SK-N-SH treated with all-trans-retinoic acid at 6 μM for 48 hours (cell line): ENCODE measurements at regions not wholly inside any gene's neighbourhood (a gene's known extent, or its start where the extent isn't known, plus 50 kb on each side); places are given as distances from the start of the nearest gene placed in this dataset.

ENCODE experiments used
- ATAC-seq: fragments of 200-7000 bp; cut with Tn5 transposase; 3 replicates; pipeline ENCODE4 v1.9.1; 2020; ENCODE audit warnings: mild to moderate bottlenecking, moderate library complexity
- ARNTL ChIP-seq: fragments of 450-650 bp; formaldehyde crosslinking; IDR thresholded peaks from 2 replicates; pipeline ENCODE4 v1.5.0; 2020; ENCODE audit warnings: low read depth, mild to moderate bottlenecking, moderate library complexity, borderline replicate concordance
- BACH2 ChIP-seq: fragments of 250-450 bp; sonication (Bioruptor Pico); IDR thresholded peaks from 2 replicates; pipeline ENCODE4 v1.9.0; 2021; ENCODE audit warnings: mild to moderate bottlenecking, borderline replicate concordance
- ESRRG ChIP-seq: fragments of 250-450 bp; sonication (Bioruptor Pico); IDR thresholded peaks from 2 replicates; pipeline ENCODE4 v1.6.1; 2021; ENCODE audit warnings: mild to moderate bottlenecking
- GLIS3 ChIP-seq: fragments of 250-450 bp; sonication (Bioruptor Pico); IDR thresholded peaks from 2 replicates; pipeline ENCODE4 v1.5.0; 2020; ENCODE audit warnings: mild to moderate bottlenecking, moderate library complexity
- ISL1 ChIP-seq: fragments of 250-450 bp; sonication (Bioruptor Pico); IDR thresholded peaks from 2 replicates; pipeline ENCODE4 v2.1.2; 2022; ENCODE audit warnings: mild to moderate bottlenecking, moderate library complexity
- OSR1 ChIP-seq: fragments of 250-450 bp; sonication (Bioruptor Pico); IDR thresholded peaks from 2 replicates; pipeline ENCODE4 v1.8.0; 2022; ENCODE audit warnings: moderate library complexity, mild to moderate bottlenecking, inconsistent platforms
- RARB ChIP-seq: fragments of 250-450 bp; sonication (Bioruptor Pico); IDR thresholded peaks from 2 replicates; pipeline ENCODE4 v1.8.0; 2021; ENCODE audit warnings: mild to moderate bottlenecking, moderate library complexity
- SNAI2 ChIP-seq: fragments of 250-450 bp; sonication (Bioruptor Pico); IDR thresholded peaks from 2 replicates; pipeline ENCODE4 v1.5.0; 2020; ENCODE audit warnings: mild to moderate bottlenecking, moderate library complexity
- TCF4 ChIP-seq: fragments of 250-450 bp; sonication (Bioruptor Pico); IDR thresholded peaks from 2 replicates; pipeline ENCODE4 v1.8.0; 2021; ENCODE audit warnings: mild to moderate bottlenecking, moderate library complexity, borderline replicate concordance
- TOX ChIP-seq: fragments of 250-450 bp; sonication (Bioruptor Pico); IDR thresholded peaks from 2 replicates; pipeline ENCODE4 v1.8.0; 2021; ENCODE audit warnings: mild to moderate bottlenecking, moderate library complexity, borderline replicate concordance
- ZC3H10 ChIP-seq: fragments of 250-450 bp; sonication (Bioruptor Pico); IDR thresholded peaks from 2 replicates; pipeline ENCODE4 v1.5.1; 2021; ENCODE audit warnings: mild to moderate bottlenecking, moderate library complexity
- ZFP3 ChIP-seq: fragments of 250-450 bp; sonication (Bioruptor Pico); IDR thresholded peaks from 2 replicates; pipeline ENCODE4 v1.5.0; 2020; ENCODE audit warnings: mild to moderate bottlenecking, moderate library complexity
- ZFP30 ChIP-seq: fragments of 450-650 bp; formaldehyde crosslinking; IDR thresholded peaks from 2 replicates; pipeline ENCODE4 v1.5.0; 2022; ENCODE audit warnings: mild to moderate bottlenecking, moderate library complexity
- ZNF565 ChIP-seq: fragments of 450-650 bp; formaldehyde crosslinking; conservative IDR thresholded peaks from 2 replicates; pipeline ENCODE4 v1.5.0; 2020; ENCODE audit warnings: low read depth, mild to moderate bottlenecking, moderate library complexity
- ZNF70 ChIP-seq: fragments of 450-650 bp; formaldehyde crosslinking; IDR thresholded peaks from 2 replicates; pipeline ENCODE4 v1.5.0; 2020; ENCODE audit warnings: mild to moderate bottlenecking, moderate library complexity
- ZNF8 ChIP-seq: fragments of 450-650 bp; formaldehyde crosslinking; IDR thresholded peaks from 2 replicates; pipeline ENCODE4 v1.5.0; 2020; ENCODE audit warnings: mild to moderate bottlenecking, moderate library complexity
- TF ChIP-seq, protein P1 (sequence below): fragments of 250-450 bp; sonication (Bioruptor Pico); IDR thresholded peaks from 2 replicates; pipeline ENCODE4 v1.5.1; 2021; ENCODE audit warnings: mild to moderate bottlenecking, moderate library complexity
- TF ChIP-seq, protein P2 (sequence below): fragments of 250-450 bp; sonication (Bioruptor Pico); IDR thresholded peaks from 2 replicates; pipeline ENCODE4 v1.5.0; 2020; ENCODE audit warnings: mild to moderate bottlenecking, moderate library complexity
- TF ChIP-seq, protein P3 (sequence below): fragments of 250-450 bp; sonication (Bioruptor Pico); IDR thresholded peaks from 2 replicates; pipeline ENCODE4 v1.8.0; 2020; ENCODE audit warnings: mild to moderate bottlenecking, moderate library complexity, borderline replicate concordance
- TF ChIP-seq, protein P4 (sequence below): fragments of 250-450 bp; sonication (Bioruptor Pico); IDR thresholded peaks from 2 replicates; pipeline ENCODE4 v1.5.1; 2020; ENCODE audit warnings: low read depth, mild to moderate bottlenecking, moderate library complexity
- TF ChIP-seq, protein P5 (sequence below): fragments of 250-450 bp; sonication (Bioruptor Pico); IDR thresholded peaks from 2 replicates; pipeline ENCODE4 v1.8.0; 2021; ENCODE audit warnings: low read depth, mild to moderate bottlenecking, moderate library complexity, borderline replicate concordance

DNA sequence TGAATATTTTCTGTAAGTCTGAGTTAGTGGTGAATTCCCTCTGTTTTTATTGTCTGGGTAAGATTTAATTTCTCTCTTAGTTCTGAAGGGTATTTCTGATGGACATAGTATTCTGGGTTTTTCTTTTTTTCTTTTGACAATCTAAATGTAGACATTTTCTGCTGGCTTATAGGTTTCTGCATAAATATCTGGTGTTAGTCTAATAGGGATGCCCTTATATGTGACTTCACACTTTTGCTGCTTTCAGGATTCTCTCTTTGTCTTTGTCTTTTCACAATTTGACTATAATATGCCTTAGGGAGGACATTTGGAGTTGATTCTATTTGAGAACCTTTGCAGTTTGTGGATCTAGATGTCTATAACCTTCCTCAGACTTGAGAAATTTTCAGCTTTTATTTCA is 667.2 kb downstream of the EPHA7 start:
- TF ChIP-seq SNAI2 (CRISPR knock-in tag) (no peak), TOX (no peak), BACH2 (CRISPR knock-in tag) (no peak), ZC3H10 (CRISPR knock-in tag) (no peak), RARB (no peak), ARNTL (CRISPR knock-in tag) (no peak), GLIS3 (no peak), ZNF8 (CRISPR knock-in tag) (no peak), TCF4 (CRISPR knock-in tag) (no peak), ZNF70 (CRISPR knock-in tag) (no peak), ZFP3 (CRISPR knock-in tag) (no peak), ZFP30 (CRISPR knock-in tag) (no peak)
- TF ChIP-seq, protein P1, sequence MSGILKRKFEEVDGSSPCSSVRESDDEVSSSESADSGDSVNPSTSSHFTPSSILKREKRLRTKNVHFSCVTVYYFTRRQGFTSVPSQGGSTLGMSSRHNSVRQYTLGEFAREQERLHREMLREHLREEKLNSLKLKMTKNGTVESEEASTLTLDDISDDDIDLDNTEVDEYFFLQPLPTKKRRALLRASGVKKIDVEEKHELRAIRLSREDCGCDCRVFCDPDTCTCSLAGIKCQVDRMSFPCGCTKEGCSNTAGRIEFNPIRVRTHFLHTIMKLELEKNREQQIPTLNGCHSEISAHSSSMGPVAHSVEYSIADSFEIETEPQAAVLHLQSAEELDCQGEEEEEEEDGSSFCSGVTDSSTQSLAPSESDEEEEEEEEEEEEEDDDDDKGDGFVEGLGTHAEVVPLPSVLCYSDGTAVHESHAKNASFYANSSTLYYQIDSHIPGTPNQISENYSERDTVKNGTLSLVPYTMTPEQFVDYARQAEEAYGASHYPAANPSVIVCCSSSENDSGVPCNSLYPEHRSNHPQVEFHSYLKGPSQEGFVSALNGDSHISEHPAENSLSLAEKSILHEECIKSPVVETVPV (CRISPR knock-in tag): no peak
- TF ChIP-seq, protein P2, sequence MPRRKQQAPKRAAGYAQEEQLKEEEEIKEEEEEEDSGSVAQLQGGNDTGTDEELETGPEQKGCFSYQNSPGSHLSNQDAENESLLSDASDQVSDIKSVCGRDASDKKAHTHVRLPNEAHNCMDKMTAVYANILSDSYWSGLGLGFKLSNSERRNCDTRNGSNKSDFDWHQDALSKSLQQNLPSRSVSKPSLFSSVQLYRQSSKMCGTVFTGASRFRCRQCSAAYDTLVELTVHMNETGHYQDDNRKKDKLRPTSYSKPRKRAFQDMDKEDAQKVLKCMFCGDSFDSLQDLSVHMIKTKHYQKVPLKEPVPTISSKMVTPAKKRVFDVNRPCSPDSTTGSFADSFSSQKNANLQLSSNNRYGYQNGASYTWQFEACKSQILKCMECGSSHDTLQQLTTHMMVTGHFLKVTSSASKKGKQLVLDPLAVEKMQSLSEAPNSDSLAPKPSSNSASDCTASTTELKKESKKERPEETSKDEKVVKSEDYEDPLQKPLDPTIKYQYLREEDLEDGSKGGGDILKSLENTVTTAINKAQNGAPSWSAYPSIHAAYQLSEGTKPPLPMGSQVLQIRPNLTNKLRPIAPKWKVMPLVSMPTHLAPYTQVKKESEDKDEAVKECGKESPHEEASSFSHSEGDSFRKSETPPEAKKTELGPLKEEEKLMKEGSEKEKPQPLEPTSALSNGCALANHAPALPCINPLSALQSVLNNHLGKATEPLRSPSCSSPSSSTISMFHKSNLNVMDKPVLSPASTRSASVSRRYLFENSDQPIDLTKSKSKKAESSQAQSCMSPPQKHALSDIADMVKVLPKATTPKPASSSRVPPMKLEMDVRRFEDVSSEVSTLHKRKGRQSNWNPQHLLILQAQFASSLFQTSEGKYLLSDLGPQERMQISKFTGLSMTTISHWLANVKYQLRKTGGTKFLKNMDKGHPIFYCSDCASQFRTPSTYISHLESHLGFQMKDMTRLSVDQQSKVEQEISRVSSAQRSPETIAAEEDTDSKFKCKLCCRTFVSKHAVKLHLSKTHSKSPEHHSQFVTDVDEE (CRISPR knock-in tag): no peak
- no peak for ATAC-seq

DNA sequence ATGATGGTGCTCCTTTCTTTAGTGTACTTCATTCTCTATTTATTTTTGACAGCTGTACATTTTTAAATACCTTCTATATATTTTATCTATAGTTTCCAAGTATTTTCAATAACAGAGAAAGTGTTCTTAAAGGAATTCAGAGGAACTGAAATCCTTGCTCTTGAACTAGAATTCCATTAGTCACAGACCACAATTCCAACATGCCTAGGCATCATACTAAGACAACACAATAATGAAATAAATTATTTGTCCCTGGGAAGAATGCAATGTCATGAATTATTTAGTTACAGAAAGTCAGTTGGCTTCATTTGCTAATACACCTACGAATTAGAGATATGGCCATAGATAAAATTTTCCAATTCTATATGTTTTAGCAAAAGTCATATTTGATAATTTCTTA is 671.2 kb downstream of the EPHA7 start:
- no peak for ATAC-seq
- TF ChIP-seq ZNF565 (CRISPR knock-in tag) (no peak), ESRRG (no peak), ISL1 (CRISPR knock-in tag) (no peak), BACH2 (CRISPR knock-in tag) (no peak), SNAI2 (CRISPR knock-in tag) (no peak), ZFP3 (CRISPR knock-in tag) (no peak)
- TF ChIP-seq, protein P1 (CRISPR knock-in tag): no peak
- TF ChIP-seq, protein P2 (CRISPR knock-in tag): no peak
- TF ChIP-seq, protein P3, sequence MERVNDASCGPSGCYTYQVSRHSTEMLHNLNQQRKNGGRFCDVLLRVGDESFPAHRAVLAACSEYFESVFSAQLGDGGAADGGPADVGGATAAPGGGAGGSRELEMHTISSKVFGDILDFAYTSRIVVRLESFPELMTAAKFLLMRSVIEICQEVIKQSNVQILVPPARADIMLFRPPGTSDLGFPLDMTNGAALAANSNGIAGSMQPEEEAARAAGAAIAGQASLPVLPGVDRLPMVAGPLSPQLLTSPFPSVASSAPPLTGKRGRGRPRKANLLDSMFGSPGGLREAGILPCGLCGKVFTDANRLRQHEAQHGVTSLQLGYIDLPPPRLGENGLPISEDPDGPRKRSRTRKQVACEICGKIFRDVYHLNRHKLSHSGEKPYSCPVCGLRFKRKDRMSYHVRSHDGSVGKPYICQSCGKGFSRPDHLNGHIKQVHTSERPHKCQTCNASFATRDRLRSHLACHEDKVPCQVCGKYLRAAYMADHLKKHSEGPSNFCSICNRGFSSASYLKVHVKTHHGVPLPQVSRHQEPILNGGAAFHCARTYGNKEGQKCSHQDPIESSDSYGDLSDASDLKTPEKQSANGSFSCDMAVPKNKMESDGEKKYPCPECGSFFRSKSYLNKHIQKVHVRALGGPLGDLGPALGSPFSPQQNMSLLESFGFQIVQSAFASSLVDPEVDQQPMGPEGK: no peak

DNA sequence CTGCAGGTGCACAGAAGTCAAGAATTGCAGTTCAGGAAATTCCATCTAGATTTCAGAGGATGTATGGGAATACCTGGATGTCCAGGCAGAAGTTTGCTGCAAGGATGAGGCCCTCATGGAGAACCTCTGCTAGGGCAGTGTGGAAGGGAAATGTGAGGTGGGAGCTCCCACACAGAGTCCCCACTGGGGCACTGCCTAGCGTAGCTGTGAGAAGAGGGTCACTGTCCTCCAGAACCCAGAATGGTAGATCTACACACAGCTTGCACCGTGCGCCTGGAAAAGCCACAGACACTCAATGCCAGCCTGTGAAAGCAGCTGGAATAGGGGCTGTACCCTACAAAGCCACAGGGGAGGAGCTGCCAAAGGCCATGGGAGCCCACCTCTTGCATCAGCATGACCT is 681.4 kb downstream of the EPHA7 start:
- TF ChIP-seq, protein P4, sequence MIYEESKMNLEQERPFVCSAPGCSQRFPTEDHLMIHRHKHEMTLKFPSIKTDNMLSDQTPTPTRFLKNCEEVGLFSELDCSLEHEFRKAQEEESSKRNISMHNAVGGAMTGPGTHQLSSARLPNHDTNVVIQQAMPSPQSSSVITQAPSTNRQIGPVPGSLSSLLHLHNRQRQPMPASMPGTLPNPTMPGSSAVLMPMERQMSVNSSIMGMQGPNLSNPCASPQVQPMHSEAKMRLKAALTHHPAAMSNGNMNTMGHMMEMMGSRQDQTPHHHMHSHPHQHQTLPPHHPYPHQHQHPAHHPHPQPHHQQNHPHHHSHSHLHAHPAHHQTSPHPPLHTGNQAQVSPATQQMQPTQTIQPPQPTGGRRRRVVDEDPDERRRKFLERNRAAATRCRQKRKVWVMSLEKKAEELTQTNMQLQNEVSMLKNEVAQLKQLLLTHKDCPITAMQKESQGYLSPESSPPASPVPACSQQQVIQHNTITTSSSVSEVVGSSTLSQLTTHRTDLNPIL: no peak
- TF ChIP-seq, protein P2 (CRISPR knock-in tag): no peak
- no peak for TF ChIP-seq SNAI2 (CRISPR knock-in tag)
- TF ChIP-seq, protein P5, sequence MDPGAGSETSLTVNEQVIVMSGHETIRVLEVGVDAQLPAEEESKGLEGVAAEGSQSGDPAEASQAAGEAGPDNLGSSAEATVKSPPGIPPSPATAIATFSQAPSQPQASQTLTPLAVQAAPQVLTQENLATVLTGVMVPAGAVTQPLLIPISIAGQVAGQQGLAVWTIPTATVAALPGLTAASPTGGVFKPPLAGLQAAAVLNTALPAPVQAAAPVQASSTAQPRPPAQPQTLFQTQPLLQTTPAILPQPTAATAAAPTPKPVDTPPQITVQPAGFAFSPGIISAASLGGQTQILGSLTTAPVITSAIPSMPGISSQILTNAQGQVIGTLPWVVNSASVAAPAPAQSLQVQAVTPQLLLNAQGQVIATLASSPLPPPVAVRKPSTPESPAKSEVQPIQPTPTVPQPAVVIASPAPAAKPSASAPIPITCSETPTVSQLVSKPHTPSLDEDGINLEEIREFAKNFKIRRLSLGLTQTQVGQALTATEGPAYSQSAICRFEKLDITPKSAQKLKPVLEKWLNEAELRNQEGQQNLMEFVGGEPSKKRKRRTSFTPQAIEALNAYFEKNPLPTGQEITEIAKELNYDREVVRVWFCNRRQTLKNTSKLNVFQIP (CRISPR knock-in tag): no peak
- TF ChIP-seq ZNF70 (CRISPR knock-in tag): no peak
- no peak for TF ChIP-seq ZNF8 (CRISPR knock-in tag)
- no peak for TF ChIP-seq ZFP30 (CRISPR knock-in tag)
- TF ChIP-seq OSR1 (CRISPR knock-in tag): no peak

More for the DNA sequence above, 681.4 kb downstream of the EPHA7 start:
- no peak for ATAC-seq
